HL-60 (cell line): ENCODE measurements at regions not wholly inside any gene's neighbourhood (a gene's known extent, or its start where the extent isn't known, plus 50 kb on each side); places are given as distances from the start of the nearest gene placed in this dataset.

Experiments used
- CTCF ChIP-seq: IDR thresholded peaks from one replicate; pipeline ENCODE4 v1.5.1; 2011; ENCODE audit warnings: low read length, control low read depth, inconsistent platforms; ENCODE audit not compliant: insufficient read depth
- REST ChIP-seq: IDR thresholded peaks from 2 replicates; pipeline ENCODE4 v1.6.1; 2012; ENCODE audit warnings: low read depth; ENCODE audit not compliant: insufficient replicate concordance

- no peak for TF ChIP-seq CTCF
- no peak for TF ChIP-seq REST
Measured at GRCh38 chr10:131648386-131649020, 252.3 kb upstream of the PPP2R2D start.
